GM18873 (cell line): ENCODE measurements at regions not wholly inside any gene's neighbourhood (a gene's known extent, or its start where the extent isn't known, plus 50 kb on each side); places are given as distances from the start of the nearest gene placed in this dataset.
"Not testable (repeated sequence)": the region's sequence is repeated elsewhere in the genome, so short reads cannot be mapped to it uniquely, and the experiment has no call there.

Source experiments
- ATAC-seq: cut with Tn5 transposase; IDR thresholded peaks from one replicate; pipeline ENCODE4 v1.9.1; 2021; ENCODE audit warnings: mild to moderate bottlenecking, moderate library complexity, moderate number of reproducible peaks; ENCODE audit not compliant: unreplicated experiment, low FRiP score

DNA sequence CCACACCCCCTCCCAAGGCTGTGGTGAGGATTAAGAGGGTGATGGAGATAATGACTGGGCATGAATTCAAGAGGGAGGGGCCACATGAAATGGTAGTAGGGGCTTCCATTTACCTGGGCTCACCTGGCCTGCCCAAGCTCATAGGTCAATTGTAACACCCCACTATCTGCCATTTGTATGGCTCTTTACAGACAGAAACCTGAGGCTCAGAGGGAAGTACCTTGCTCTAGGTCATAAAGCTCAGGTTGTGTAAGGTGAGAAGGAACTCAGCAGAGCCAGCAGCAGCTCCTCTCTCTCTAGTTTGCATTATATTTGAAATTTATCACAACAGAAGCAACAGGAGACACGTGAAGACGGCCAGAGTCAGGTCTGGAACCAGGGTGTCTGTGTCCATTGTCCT is 133.4 kb upstream of the ALDH1B1 start:
- ATAC-seq = no peak

DNA sequence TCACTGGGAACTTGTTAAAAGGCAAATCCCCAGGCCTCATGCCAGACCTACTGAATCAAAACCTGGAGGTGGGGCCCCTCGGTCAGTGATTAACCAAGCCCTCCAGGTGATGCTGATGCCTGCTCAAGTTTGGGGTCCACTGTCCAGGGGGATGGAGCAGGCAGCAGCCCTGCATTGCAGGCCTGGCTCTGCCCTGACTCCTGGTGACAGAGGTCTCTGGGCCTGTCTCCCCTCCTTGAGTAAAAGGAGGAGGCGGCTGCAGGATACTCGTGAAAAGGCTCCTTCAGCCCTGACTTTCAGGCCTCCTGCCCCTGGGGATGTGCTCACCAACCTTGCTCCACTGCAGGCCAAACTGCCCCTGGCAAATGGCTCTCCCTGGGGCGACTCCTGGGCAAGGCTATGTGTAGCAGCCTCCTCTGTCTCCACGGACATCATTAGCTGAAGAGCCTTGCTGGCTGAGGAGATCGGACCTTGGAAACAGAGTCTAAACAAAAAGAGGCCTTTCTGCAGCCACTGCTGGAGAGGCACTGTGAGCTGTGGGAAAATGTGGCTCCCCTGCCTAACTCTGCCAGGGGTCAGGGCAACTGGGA is 134.8 kb upstream of the ALDH1B1 start:
- ATAC-seq = no peak

DNA sequence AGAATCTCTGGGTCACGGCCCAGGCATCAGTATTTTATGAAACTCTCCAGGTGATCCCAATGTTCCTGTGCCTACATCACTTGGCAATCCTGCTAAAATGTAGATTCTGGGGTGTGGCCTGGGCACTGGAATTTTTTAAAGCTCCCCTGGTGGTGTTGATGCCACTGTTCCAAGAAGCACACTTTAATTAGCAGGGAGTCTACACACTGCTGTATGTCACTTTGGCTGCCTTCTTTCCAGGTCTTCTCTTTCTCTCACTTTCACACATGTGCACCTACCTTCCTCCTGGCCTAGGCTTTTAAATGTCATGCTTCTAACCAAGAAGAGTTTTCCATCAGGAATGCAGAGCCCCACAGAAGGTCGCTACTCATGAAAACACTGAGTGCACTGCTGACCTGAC is 136.0 kb upstream of the ALDH1B1 start:
- no peak for ATAC-seq

DNA sequence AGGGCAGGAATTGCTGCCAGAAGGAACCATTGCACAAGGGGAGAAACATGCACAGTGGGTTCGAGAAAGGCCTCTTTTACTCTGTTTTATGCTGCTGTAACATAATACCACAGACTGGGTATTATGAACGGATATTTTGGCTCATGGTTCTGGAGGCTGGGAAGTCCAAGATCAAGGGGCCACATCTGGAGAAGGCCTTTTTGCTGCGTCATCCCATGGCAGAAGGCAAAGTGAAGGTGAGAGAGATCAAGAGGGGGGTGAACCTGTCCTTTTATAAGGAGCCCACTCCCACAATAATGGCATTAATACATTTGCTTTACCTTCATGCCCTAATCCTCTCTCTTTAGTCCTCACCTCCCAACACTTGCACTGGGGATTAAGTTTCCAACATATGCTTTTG is 136.9 kb upstream of the ALDH1B1 start:
- no peak for ATAC-seq

DNA sequence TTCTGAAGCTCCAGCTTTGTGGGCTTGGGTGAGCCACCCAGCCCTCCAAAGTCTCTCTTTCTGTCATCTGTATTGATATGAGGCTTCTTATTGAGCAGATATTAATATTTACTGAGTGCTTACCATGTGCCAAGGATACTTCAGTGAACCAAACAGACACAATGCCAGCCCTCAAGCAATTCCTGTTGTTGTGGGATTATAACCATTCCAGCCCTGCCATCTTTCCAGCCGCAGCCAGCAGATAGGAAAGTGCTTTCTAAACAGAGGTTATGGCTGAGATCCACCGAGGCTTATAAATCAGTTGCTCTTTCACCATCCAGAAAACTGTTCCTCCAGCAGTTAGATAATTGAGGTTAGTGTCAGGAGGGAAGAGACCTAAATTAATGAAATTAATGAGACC is 137.7 kb upstream of the ALDH1B1 start:
- no peak for ATAC-seq

DNA sequence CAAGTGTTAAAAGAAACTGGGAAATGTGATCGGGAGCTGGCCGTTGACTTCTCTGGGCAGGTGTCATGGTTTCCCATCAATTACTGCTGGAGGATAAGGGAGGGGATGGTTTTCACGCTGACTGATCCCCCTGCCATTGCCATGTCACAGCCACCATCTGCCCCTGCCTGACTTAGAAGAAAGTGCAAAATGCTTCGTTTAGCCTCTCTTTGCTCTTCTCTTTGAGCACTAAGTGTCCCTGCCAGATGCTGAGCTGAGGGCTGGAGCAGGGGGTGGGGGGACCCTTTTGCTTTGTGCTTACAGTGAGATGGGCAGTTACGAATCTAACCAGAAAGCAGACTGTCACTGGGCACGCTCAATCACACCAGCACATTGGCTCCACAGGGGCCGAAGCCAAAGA is 138.4 kb upstream of the ALDH1B1 start:
- no peak for ATAC-seq

- no peak for ATAC-seq
Observed at GRCh38 chr9:38253200-38253599, 139.3 kb upstream of the ALDH1B1 start.

DNA sequence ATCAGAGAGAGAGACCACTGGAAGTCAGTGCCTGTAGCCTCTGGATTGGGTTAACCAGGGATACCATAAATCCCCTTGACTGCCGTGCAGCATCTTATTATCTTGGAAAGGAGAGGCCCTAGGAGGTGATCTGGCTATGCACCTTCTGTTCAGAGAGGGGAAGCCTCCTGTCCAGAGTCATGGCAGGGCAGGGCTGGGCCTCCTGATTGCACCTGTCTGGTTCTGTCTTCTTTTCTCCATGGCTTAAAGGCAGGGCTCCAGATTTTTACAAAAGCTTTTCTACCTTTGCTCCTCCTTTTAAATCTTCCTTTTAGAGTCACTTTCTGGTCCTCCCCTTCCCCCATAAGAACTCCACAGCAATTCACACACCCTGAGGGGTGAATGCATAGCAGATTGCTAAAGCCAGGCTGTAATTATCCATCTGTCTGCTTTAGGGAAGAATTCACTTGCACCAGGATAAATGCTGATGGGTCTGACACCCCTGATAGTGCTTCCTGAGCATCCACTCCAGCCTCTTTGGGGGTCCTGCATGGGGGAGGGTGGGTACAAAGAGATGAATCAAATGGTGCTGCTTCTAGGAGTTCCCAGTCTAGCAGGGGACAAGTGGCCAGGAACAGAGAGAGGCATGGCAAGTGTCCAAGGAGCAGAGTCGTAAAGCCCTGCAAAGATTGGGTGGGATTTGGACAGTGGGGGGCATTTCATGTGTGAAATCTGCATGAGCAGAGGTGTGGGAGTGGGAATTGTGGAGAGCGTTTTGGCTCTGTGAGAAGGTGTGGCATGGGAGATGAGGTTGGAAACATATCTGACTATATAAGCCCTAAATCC is 141.3 kb upstream of the ALDH1B1 start:
- ATAC-seq = no peak

DNA sequence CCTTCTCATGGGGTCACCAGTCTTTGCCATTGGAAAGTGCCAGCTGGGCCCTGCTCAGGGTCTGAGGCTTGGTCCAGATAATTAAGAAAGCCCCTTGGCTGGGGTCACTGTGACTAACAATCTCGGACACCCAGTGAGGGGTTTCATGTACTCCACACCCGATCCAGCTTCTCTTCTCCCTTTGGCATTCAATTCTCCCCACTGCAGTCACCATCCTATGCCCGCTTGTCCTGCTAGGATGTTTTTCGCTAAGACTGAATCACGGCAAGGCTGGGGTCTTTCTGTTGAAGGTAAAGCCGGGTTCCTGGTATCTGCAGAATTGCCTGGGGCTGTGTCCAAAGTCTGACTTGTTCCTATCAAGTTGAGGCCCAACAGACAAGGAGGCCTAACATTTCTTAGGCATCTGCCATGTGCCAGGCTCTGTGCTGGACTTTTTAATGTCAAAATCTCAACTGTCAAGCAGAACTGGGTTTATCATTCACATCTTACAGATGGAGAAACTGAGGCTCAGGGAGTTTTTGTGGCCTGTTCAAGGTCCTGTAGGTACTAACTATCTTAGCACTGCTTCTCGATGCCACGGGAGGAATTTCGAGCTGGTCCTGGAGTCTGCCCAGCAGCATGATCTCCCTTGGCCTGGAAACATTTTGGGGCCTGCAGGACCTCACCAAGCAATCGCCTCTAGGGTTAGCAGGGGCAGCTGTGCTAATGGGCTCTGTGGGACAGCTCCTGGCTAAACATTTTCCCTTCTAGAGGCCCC is 142.0 kb upstream of the ALDH1B1 start:
- ATAC-seq = no peak

GRCh38 chr9:38249587-38250210 is 142.8 kb upstream of the ALDH1B1 start:
- no peak for ATAC-seq

DNA sequence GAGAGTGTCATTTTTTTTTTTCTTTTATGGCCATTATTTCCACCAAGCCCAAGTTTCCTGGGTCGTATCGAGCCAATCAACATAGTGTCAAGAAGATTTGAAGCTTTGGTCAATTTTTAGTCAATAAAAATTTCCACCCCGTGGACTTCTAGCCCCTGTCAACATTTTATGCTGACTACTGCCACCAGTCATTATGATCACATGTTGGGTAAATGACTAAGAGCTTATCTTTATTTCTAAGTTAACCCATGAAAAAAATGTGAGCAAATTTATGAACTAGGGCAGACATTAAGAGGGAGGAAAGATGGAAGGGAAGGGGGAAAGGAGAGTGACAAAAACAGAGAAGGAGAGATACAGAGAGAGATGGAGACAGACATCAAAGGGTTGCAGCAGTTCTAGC is 143.5 kb upstream of the ALDH1B1 start:
- ATAC-seq = no peak

- no peak for ATAC-seq
Observed at GRCh38 chr9:38246833-38247232, 145.7 kb upstream of the ALDH1B1 start.

DNA sequence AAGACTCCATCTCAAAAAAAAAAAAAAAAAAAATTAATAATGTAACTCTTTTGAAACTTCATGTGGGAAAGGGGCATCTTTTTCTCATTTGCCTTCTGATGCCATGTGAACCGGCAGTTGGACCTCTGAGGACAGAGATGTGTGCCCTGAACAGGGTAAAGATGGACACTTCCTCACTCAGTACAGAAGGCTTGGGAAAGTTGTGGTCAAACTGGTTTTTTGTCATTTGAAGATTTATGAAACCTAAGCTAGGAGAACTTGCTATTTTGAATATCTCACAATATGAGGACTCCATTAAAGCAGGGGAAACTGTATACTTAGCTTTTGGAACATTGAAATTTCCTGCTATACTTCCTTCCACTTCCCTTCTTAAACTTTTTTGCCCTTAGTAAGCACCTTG is 147.5 kb upstream of the ALDH1B1 start:
- no peak for ATAC-seq

GRCh38 chr9:38243993-38244392 is 148.5 kb upstream of the ALDH1B1 start:
- no peak for ATAC-seq

- ATAC-seq = not testable (repeated sequence)
Observed at GRCh38 chr9:38242151-38242550, 150.4 kb upstream of the ALDH1B1 start.

DNA sequence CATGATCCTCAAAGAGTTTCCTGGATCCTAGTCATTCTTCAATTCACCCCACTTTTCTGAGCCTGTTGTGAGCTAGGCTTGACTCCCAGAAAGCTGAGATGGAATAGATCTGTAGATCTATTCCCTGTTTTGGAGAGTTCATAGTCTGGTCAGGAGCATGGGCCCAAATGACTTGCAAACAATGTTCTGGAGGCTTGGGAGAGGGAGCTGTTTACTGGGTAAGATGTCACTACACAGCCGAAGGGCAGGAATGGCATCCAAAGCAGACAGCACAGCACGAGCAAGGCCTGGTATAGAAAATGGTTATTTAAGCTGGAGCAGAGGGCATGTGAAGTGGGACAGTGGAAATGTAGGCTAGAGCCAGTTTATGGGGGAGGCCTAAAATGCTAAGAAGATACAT is 152.5 kb upstream of the ALDH1B1 start:
- no peak for ATAC-seq

DNA sequence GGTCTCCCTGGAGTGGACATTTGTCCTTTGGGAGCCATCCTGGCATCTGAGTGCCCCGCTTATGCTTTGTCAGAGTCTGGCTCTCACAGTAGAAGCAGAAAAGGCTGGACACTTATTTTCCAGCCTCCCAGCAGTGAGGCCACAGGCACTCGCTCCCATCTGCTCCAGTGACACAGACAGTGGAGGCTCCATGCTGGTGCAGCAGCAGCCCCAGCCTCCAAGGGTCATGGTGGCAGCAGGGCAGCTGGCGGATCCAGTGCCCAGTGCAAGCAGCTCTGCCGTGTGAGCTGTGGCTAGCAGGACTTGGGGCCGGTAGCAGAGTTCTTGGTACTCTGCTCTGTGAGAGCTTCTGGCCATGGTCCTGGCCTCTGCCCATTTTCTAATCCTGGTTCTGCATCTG is 157.3 kb upstream of the ALDH1B1 start:
- no peak for ATAC-seq

GRCh38 chr9:38234479-38235170 is 157.9 kb upstream of the ALDH1B1 start:
- ATAC-seq = no peak

DNA sequence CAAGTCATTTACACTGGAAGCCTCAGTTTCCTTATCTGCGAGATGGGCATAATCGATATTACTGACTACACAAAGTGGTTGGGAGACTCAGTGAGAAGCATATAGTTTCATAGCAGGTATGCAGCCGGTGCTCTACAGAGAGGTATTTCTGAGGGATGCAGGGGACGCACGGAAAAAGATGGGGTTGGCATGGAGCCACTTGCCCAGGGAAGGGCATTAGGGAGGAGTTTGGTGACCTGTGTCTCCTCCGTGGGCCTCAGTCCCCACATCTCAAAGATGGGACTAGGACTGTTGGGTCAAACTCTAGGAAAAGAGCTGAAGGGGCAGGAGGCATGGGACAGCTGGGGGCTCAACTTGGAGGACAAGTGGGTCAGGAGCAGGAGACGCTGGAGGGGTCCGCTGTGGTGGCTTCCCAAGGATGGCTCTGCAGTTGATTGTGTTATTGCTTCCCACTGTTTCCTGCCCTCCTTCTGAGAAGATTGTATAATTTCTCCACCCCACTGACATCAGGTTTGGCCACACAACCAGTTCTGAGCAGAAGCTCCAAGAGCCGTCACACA is 158.6 kb upstream of the ALDH1B1 start:
- ATAC-seq = no peak

DNA sequence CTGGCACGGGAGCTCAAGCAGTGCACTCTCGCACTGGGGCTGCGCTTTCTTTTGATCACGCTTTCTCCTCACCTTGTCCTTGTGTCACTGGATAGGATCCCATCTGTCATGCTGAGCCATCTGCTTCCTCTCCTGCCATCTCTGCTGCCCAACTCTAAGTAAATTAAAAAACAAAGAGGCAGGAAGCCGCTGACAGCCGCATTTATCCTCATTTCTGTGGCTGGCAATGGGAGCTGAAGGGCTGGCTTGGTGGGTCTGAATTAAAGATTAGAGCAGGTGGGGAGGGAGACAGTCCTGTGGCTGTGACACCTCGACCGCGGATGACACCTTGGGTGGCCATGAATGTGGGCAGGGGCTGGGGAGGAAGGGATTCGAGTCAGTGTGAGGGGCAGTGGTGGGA is 159.2 kb upstream of the ALDH1B1 start:
- ATAC-seq = no peak
